Ascending aorta (tissue), 2 donors: ENCODE measurements at regions not wholly inside any gene's neighbourhood (a gene's known extent, or its start where the extent isn't known, plus 50 kb on each side); places are given as distances from the start of the nearest gene placed in this dataset.

ENCODE experiments used
- DNase-seq, 2 donors: peaks; one replicate each; pipeline ENCODE4 v3.0.0-alpha.2; 2019; ENCODE audit warnings: low spot score in 2 of 2
- H3K27ac ChIP-seq, 2 donors: fragments of 200-600 bp; sonication (generic); one replicate each; pipeline ENCODE4 v1.5.1; 2016 to 2017; ENCODE audit warnings: mild to moderate bottlenecking in 1 of 2
- H3K27me3 ChIP-seq: fragments of 200-600 bp; sonication (generic); one replicate; pipeline ENCODE4 v1.5.1; 2017
- H3K36me3 ChIP-seq, 2 donors: fragments of 200-600 bp; sonication (generic); one replicate each; pipeline ENCODE4 v1.5.1; 2016
- H3K4me1 ChIP-seq, 2 donors: fragments of 200-600 bp; sonication (generic); one replicate each; pipeline ENCODE4 v1.5.1; 2016 to 2017; ENCODE audit warnings: mild to moderate bottlenecking in 1 of 2
- H3K4me3 ChIP-seq, 2 donors: fragments of 200-600 bp; sonication (generic); one replicate each; pipeline ENCODE4 v1.5.1; 2016 to 2017; ENCODE audit warnings: mild to moderate bottlenecking in 1 of 2
- H3K9me3 ChIP-seq, 2 donors: fragments of 200-600 bp; sonication (generic); one replicate each; pipeline ENCODE4 v1.5.1; 2016
- CTCF ChIP-seq, 3 experiments: fragments of 200-600 bp in 2 of 3; fragments of 450-650 bp in 1 of 3; sonication (generic) in 2 of 3; IDR thresholded peaks; one replicate each; pipeline ENCODE4 v1.5.1; 2016 to 2019; ENCODE audit warnings: antibody characterized with exemption in 3 of 3, mild to moderate bottlenecking in 1 of 3, moderate library complexity in 1 of 3
- intact Hi-C: fragments of 100-400 bp; cut with DNase I; formaldehyde crosslinking; loops from one replicate; pipeline ENCODE4 v1.15.1; 2023

- H3K4me1 ChIP-seq, result no peaks in the 10 kb centered on the region
- H3K27me3 ChIP-seq, result no peaks in the 10 kb centered on the region
- no peak overlapping the region for H3K4me3 ChIP-seq
- intact Hi-C loops, result no loop called here
- TF ChIP-seq CTCF (IDR thresholded peaks at IDR 0.05), result no peak
- no peaks in the 10 kb centered on the region for H3K36me3 ChIP-seq
- H3K27ac ChIP-seq, result no peak overlapping the region
- DNase-seq, result no peak
- H3K9me3 ChIP-seq, result no peaks in the 10 kb centered on the region
These were observed 163.5 kb downstream of the CCER1 start for GRCh38 chr12:90791445-90791844.

- Histone ChIP-seq H3K36me3 (no peaks in the 10 kb centered on the region), H3K4me3 (no peak overlapping the region), H3K4me1 (no peaks in the 10 kb centered on the region), H3K27me3 (no peaks in the 10 kb centered on the region), H3K27ac (no peak overlapping the region), H3K9me3 (no peaks in the 10 kb centered on the region)
- intact Hi-C loops, result no loop called here
- no peak for DNase-seq
- TF ChIP-seq CTCF (IDR thresholded peaks at IDR 0.05), result no peak
These were observed 164.2 kb downstream of the CCER1 start for GRCh38 chr12:90790747-90791146.

- Histone ChIP-seq H3K27ac (no peak overlapping the region), H3K36me3 (no peaks in the 10 kb centered on the region), H3K4me3 (no peak overlapping the region), H3K4me1 (no peaks in the 10 kb centered on the region), H3K27me3 (no peaks in the 10 kb centered on the region), H3K9me3 (no peaks in the 10 kb centered on the region)
- TF ChIP-seq CTCF (IDR thresholded peaks at IDR 0.05), result no peak
- DNase-seq, result no peak
- intact Hi-C loops, result no loop called here
These were observed 181.5 kb downstream of the CCER1 start for GRCh38 chr12:90773491-90773890.

GRCh38 chr12:90770861-90771260 is 184.1 kb downstream of the CCER1 start:
- Histone ChIP-seq H3K27ac (no peak overlapping the region), H3K27me3 (no peaks in the 10 kb centered on the region), H3K4me3 (no peak overlapping the region), H3K4me1 (no peaks in the 10 kb centered on the region), H3K9me3 (no peaks in the 10 kb centered on the region), H3K36me3 (no peaks in the 10 kb centered on the region)
- intact Hi-C loops, result no loop called here
- no peak for DNase-seq
- no peak for TF ChIP-seq CTCF (IDR thresholded peaks at IDR 0.05)

GRCh38 chr12:90757957-90758356 is 197.0 kb downstream of the CCER1 start:
- intact Hi-C loops, result no loop called here
- Histone ChIP-seq H3K27me3 (no peaks in the 10 kb centered on the region), H3K36me3 (no peaks in the 10 kb centered on the region), H3K4me3 (no peak overlapping the region), H3K9me3 (no peaks in the 10 kb centered on the region), H3K27ac (no peak overlapping the region), H3K4me1 (no peaks in the 10 kb centered on the region)
- TF ChIP-seq CTCF (IDR thresholded peaks at IDR 0.05), result no peak
- DNase-seq, result no peak

- Histone ChIP-seq H3K4me3 (no peak overlapping the region), H3K36me3 (no peaks in the 10 kb centered on the region), H3K4me1 (no peaks in the 10 kb centered on the region), H3K27ac (no peak overlapping the region), H3K27me3 (no peaks in the 10 kb centered on the region), H3K9me3 (no peaks in the 10 kb centered on the region)
- no peak for DNase-seq
- no peak for TF ChIP-seq CTCF (IDR thresholded peaks at IDR 0.05)
- intact Hi-C loops, result no loop called here
These were observed 209.8 kb downstream of the CCER1 start for GRCh38 chr12:90745211-90745610.
